Endothelial cell (in vitro differentiated cells): ENCODE measurements at regions not wholly inside any gene's neighbourhood (a gene's known extent, or its start where the extent isn't known, plus 50 kb on each side); places are given as distances from the start of the nearest gene placed in this dataset.
"Not testable (repeated sequence)": the region's sequence is repeated elsewhere in the genome, so short reads cannot be mapped to it uniquely, and the experiment has no call there.

Source experiments
- DNase-seq: peaks from one replicate; pipeline ENCODE4 v3.0.0; 2021; ENCODE audit warnings: low spot score
- H3K27ac Mint-ChIP-seq: one replicate; pipeline ENCODE4 v1.8.0; 2021; ENCODE audit warnings: mixed read lengths, inconsistent platforms; ENCODE audit not compliant: unreplicated experiment
- H3K27me3 Mint-ChIP-seq: one replicate; pipeline ENCODE4 v1.8.0; 2021; ENCODE audit warnings: mild to moderate bottlenecking, moderate library complexity, mixed read lengths, inconsistent platforms; ENCODE audit not compliant: unreplicated experiment
- H3K36me3 Mint-ChIP-seq: one replicate; pipeline ENCODE4 v1.8.0; 2021; ENCODE audit warnings: mild to moderate bottlenecking, low read depth, mixed read lengths, inconsistent platforms; ENCODE audit not compliant: unreplicated experiment
- H3K4me1 Mint-ChIP-seq: one replicate; pipeline ENCODE4 v1.8.0; 2021; ENCODE audit warnings: mild to moderate bottlenecking, mixed read lengths, inconsistent platforms; ENCODE audit not compliant: unreplicated experiment
- H3K4me3 Mint-ChIP-seq: one replicate; pipeline ENCODE4 v1.8.0; 2021; ENCODE audit warnings: mild to moderate bottlenecking, mixed read lengths, inconsistent platforms; ENCODE audit not compliant: unreplicated experiment
- H3K9me3 Mint-ChIP-seq: one replicate; pipeline ENCODE4 v1.8.0; 2021; ENCODE audit warnings: mixed read lengths, inconsistent platforms; ENCODE audit not compliant: unreplicated experiment
- TF ChIP-seq, protein P1 (sequence below): fragments of 200-600 bp; sonication (generic); IDR thresholded peaks from one replicate; pipeline ENCODE4 v1.5.0; 2021; ENCODE audit warnings: antibody characterized with exemption; ENCODE audit not compliant: unreplicated experiment

DNA sequence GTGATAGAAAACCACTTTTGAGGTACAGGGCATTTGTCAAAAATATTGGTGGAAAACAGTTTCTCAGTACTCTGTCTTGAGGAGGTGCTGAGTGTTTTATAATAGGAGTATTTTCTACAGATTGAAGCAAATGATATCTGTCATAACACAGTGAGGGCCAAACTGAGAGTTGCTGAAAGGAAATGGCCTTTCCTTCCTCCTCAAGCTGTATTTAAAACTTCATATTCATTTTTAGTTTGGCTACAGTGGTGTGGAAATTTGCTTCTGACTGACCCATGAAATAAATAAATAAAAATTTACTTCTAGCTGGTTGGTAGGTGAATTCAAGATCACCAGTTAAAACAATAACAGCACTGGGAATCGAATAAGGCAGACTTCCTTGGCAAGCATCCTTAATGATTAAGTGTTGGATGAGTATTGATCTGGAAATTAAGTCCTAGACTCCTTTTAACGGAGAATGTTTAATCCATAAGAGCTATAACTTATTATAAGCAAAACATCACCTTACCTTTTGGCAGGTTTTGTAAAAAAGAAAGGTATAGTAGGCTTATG, 828.6 kb upstream of the CITED2 start:
- Mint-ChIP-seq H3K4me1 (peaks cover 2% of the 10 kb centered on the region), H3K36me3 (no peaks in the 10 kb centered on the region), H3K9me3 (no peaks in the 10 kb centered on the region), H3K27ac (no peak overlapping the region), H3K27me3 (no peaks in the 10 kb centered on the region), H3K4me3 (no peak overlapping the region)
- DNase-seq = no peak
- TF ChIP-seq, protein P1, sequence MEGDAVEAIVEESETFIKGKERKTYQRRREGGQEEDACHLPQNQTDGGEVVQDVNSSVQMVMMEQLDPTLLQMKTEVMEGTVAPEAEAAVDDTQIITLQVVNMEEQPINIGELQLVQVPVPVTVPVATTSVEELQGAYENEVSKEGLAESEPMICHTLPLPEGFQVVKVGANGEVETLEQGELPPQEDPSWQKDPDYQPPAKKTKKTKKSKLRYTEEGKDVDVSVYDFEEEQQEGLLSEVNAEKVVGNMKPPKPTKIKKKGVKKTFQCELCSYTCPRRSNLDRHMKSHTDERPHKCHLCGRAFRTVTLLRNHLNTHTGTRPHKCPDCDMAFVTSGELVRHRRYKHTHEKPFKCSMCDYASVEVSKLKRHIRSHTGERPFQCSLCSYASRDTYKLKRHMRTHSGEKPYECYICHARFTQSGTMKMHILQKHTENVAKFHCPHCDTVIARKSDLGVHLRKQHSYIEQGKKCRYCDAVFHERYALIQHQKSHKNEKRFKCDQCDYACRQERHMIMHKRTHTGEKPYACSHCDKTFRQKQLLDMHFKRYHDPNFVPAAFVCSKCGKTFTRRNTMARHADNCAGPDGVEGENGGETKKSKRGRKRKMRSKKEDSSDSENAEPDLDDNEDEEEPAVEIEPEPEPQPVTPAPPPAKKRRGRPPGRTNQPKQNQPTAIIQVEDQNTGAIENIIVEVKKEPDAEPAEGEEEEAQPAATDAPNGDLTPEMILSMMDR = no peak

DNA sequence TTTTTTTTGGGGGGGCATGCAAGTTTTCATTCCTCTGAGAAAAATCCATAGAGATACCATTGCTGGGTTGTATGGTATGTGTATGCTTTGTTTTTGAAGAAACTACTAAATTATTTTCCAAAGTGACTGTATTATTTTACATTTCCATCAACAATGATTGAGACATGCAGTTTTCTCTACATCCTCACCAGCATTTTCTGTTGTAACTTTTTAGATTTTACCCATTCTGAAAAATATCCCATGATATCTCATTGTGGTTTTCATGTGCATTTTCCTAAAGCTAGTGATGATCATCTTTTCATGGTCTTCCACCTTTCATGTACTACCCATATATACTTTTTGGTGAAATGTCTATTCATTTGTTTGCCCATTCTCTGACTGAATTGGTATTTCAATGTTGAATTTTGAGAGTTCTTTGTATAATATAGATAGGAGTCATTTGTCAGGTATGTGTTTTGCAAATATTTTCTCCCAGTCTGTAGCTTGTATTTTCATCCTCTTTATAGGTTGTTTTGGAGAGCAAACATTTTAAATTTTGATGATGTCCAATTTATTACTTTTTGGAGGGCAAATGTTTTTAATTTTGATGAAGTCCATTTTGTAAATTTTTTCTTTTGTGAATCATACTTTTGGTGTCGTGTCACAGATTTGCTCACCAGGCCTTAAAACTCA, 827.5 kb upstream of the CITED2 start:
- no peaks in the 10 kb centered on the region for H3K9me3 Mint-ChIP-seq
- H3K27ac Mint-ChIP-seq = no peak overlapping the region
- no peak overlapping the region for H3K4me3 Mint-ChIP-seq
- H3K36me3 Mint-ChIP-seq = no peaks in the 10 kb centered on the region
- TF ChIP-seq, protein P1 = no peak
- DNase-seq = no peak
- peaks cover 2% of the 10 kb centered on the region for H3K4me1 Mint-ChIP-seq
- H3K27me3 Mint-ChIP-seq = no peaks in the 10 kb centered on the region

DNA sequence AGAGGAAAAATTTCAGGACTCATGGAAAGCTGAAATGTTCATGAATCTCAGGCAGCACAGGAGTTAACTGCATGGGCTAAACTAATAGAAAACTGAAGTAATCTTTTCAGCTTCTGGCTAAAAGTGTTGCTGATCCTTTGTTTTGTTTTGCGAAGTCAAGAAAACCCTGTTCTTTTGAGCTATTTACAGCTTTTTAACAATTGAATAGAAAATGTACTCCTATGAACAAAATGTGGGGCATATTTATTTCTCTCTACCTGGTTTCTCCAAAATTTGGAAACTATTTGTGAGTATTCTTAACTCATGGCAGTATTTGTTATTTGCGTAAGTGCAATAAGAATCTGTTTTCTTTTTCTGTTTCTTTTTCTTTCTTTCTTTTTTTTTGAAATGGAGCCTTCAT, 818.8 kb upstream of the CITED2 start:
- TF ChIP-seq, protein P1 = no peak
- Mint-ChIP-seq H3K4me3 (no peak overlapping the region), H3K9me3 (peaks cover 16% of the 10 kb centered on the region), H3K27ac (no peak overlapping the region), H3K4me1 (no peaks in the 10 kb centered on the region), H3K36me3 (peaks cover 10% of the 10 kb centered on the region), H3K27me3 (no peaks in the 10 kb centered on the region)
- DNase-seq = no peak

DNA sequence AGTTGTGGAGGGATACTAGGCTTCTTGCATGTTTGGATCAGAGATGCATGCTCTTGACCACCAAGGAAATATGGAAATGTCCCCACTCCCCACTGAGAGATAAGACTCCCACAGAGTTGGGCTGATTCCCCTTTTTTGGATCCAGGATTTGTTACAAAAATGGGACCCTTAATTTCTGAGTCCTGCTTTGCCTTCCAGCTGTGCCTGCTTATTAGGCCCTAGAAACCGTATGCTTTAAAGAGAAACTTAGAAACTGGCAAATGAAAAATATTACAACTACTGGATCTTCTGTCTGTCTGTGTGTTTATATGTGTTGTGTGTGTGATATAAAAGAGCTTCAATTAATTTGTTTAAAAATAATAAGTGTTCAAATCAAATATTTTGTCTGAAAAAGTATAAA, 817.6 kb upstream of the CITED2 start:
- no peaks in the 10 kb centered on the region for H3K4me1 Mint-ChIP-seq
- H3K27me3 Mint-ChIP-seq = no peaks in the 10 kb centered on the region
- no peak overlapping the region for H3K4me3 Mint-ChIP-seq
- TF ChIP-seq, protein P1 = no peak
- no peak overlapping the region for H3K27ac Mint-ChIP-seq
- peaks cover 16% of the 10 kb centered on the region for H3K9me3 Mint-ChIP-seq
- DNase-seq = no peak
- peaks cover 19% of the 10 kb centered on the region for H3K36me3 Mint-ChIP-seq

DNA sequence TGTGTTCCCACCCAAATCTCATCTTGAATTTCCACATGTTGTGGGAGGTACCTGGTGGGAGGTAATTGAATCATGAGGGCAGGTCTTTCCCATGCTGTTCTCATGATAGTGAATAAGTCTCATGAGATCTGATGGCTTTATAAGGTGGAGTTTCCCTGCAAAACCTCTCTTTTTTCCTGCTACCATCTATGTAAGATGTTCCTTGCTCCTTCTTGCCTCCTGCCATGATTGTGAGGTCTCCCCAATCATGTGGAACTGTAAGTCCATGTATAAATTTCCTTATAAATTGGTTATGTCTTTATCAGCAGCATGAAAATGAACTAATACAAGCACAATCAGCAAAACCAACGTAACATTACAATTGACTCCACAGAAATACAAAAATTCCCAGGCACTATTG, 814.8 kb upstream of the CITED2 start:
- not testable (repeated sequence) for H3K27ac Mint-ChIP-seq, H3K27me3 Mint-ChIP-seq, H3K4me1 Mint-ChIP-seq, DNase-seq, H3K4me3 Mint-ChIP-seq
- H3K36me3 Mint-ChIP-seq = peaks cover 24% of the 10 kb centered on the region
- peaks cover 11% of the 10 kb centered on the region for H3K9me3 Mint-ChIP-seq
